Activated T-helper 17 cell treated with anti-CD3 and anti-CD28 coated beads, Interleukin-2, amount 50 U/mL, for 72 hours (primary cell): ENCODE measurements at regions not wholly inside any gene's neighbourhood (a gene's known extent, or its start where the extent isn't known, plus 50 kb on each side); places are given as distances from the start of the nearest gene placed in this dataset.

Experiments used
- ATAC-seq: fragments of 150-1000 bp; cut with Tn5 transposase; replicated peaks from 2 replicates; pipeline ENCODE4 v1.10.0; 2021; ENCODE audit warnings: mild to moderate bottlenecking, moderate library complexity
- H3K27ac Mint-ChIP-seq: one replicate; pipeline ENCODE4 v1.8.0; 2022; ENCODE audit warnings: mixed read lengths
- H3K27me3 Mint-ChIP-seq: one replicate; pipeline ENCODE4 v1.8.0; 2022; ENCODE audit warnings: mixed read lengths
- H3K36me3 Mint-ChIP-seq: one replicate; pipeline ENCODE4 v1.8.0; 2022; ENCODE audit warnings: low read depth, mild to moderate bottlenecking, mixed read lengths
- H3K4me1 Mint-ChIP-seq: one replicate; pipeline ENCODE4 v1.8.0; 2022; ENCODE audit warnings: mixed read lengths
- H3K4me3 Mint-ChIP-seq: one replicate; pipeline ENCODE4 v1.8.0; 2022; ENCODE audit warnings: mild to moderate bottlenecking, mixed read lengths
- H3K9me3 Mint-ChIP-seq: one replicate; pipeline ENCODE4 v1.8.0; 2022; ENCODE audit warnings: mixed read lengths

- Mint-ChIP-seq H3K9me3 (peaks cover 3% of the 10 kb centered on the region), H3K27ac (no peak overlapping the region), H3K4me1 (no peaks in the 10 kb centered on the region), H3K27me3 (no peaks in the 10 kb centered on the region), H3K36me3 (no peaks in the 10 kb centered on the region), H3K4me3 (no peak overlapping the region)
- peak; percentile 90 for ATAC-seq
Observed at GRCh38 chr12:19869413-19869812, 430.1 kb downstream of the AEBP2 start.

GRCh38 chr12:19872621-19873540 lies 433.6 kb downstream of the AEBP2 start:
- H3K27ac Mint-ChIP-seq = no peak overlapping the region

GRCh38 chr12:19880076-19880475 lies 440.8 kb downstream of the AEBP2 start:
- Mint-ChIP-seq H3K4me1 (no peaks in the 10 kb centered on the region), H3K4me3 (no peak overlapping the region)

More at GRCh38 chr12:19872621-19873540, 433.6 kb downstream of the AEBP2 start:
- ATAC-seq = no peak
- H3K9me3 Mint-ChIP-seq = peaks cover 3% of the 10 kb centered on the region
- H3K27me3 Mint-ChIP-seq = peaks cover 4% of the 10 kb centered on the region
- no peaks in the 10 kb centered on the region for H3K36me3 Mint-ChIP-seq
- H3K4me3 Mint-ChIP-seq = no peak overlapping the region
- no peaks in the 10 kb centered on the region for H3K4me1 Mint-ChIP-seq

GRCh38 chr12:19880721-19881120 lies 441.4 kb downstream of the AEBP2 start:
- Mint-ChIP-seq H3K27ac (no peak overlapping the region), H3K36me3 (no peaks in the 10 kb centered on the region), H3K9me3 (no peaks in the 10 kb centered on the region), H3K4me3 (no peak overlapping the region), H3K4me1 (no peaks in the 10 kb centered on the region), H3K27me3 (peaks cover 8% of the 10 kb centered on the region)
- ATAC-seq = no peak

More at GRCh38 chr12:19880076-19880475, 440.8 kb downstream of the AEBP2 start:
- Mint-ChIP-seq H3K27ac (no peak overlapping the region), H3K27me3 (peaks cover 8% of the 10 kb centered on the region), H3K36me3 (no peaks in the 10 kb centered on the region), H3K9me3 (no peaks in the 10 kb centered on the region)
- no peak for ATAC-seq

GRCh38 chr12:19882346-19882745 lies 443.1 kb downstream of the AEBP2 start:
- Mint-ChIP-seq H3K9me3 (no peaks in the 10 kb centered on the region), H3K4me1 (no peaks in the 10 kb centered on the region), H3K27me3 (peaks cover 4% of the 10 kb centered on the region), H3K27ac (no peak overlapping the region), H3K36me3 (no peaks in the 10 kb centered on the region), H3K4me3 (no peak overlapping the region)
- no peak for ATAC-seq

GRCh38 chr12:19884021-19884492 lies 444.8 kb downstream of the AEBP2 start:
- Mint-ChIP-seq H3K9me3 (no peaks in the 10 kb centered on the region), H3K27me3 (peaks cover 4% of the 10 kb centered on the region), H3K4me3 (no peak overlapping the region), H3K4me1 (no peaks in the 10 kb centered on the region), H3K27ac (no peak overlapping the region), H3K36me3 (no peaks in the 10 kb centered on the region)
- no peak for ATAC-seq

GRCh38 chr12:19885093-19885812 lies 446.0 kb downstream of the AEBP2 start:
- Mint-ChIP-seq H3K9me3 (no peaks in the 10 kb centered on the region), H3K4me3 (no peak overlapping the region), H3K4me1 (no peaks in the 10 kb centered on the region), H3K36me3 (no peaks in the 10 kb centered on the region), H3K27me3 (peaks cover 4% of the 10 kb centered on the region), H3K27ac (no peak overlapping the region)
- ATAC-seq = no peak

GRCh38 chr12:19886065-19886464 lies 446.8 kb downstream of the AEBP2 start:
- ATAC-seq = no peak
- Mint-ChIP-seq H3K4me3 (no peak overlapping the region), H3K36me3 (no peaks in the 10 kb centered on the region), H3K27ac (no peak overlapping the region), H3K27me3 (peaks cover under 1% of the 10 kb centered on the region), H3K9me3 (no peaks in the 10 kb centered on the region), H3K4me1 (no peaks in the 10 kb centered on the region)

- Mint-ChIP-seq H3K4me1 (no peaks in the 10 kb centered on the region), H3K9me3 (no peaks in the 10 kb centered on the region), H3K36me3 (no peaks in the 10 kb centered on the region), H3K4me3 (no peak overlapping the region), H3K27ac (no peak overlapping the region), H3K27me3 (no peaks in the 10 kb centered on the region)
- no peak for ATAC-seq
Observed at GRCh38 chr12:19886639-19887064, 447.4 kb downstream of the AEBP2 start.

- Mint-ChIP-seq H3K27me3 (no peaks in the 10 kb centered on the region), H3K27ac (no peak overlapping the region), H3K4me3 (no peak overlapping the region), H3K4me1 (peaks cover 10% of the 10 kb centered on the region), H3K36me3 (peaks cover 9% of the 10 kb centered on the region), H3K9me3 (no peaks in the 10 kb centered on the region)
- no peak for ATAC-seq
Observed at GRCh38 chr12:19890024-19890423, 450.7 kb downstream of the AEBP2 start.

GRCh38 chr12:19891936-19892591 lies 452.8 kb downstream of the AEBP2 start:
- Mint-ChIP-seq H3K9me3 (no peaks in the 10 kb centered on the region), H3K27ac (no peak overlapping the region)

GRCh38 chr12:19893514-19893913 lies 454.2 kb downstream of the AEBP2 start:
- H3K9me3 Mint-ChIP-seq = no peaks in the 10 kb centered on the region
- peaks cover 15% of the 10 kb centered on the region for H3K4me1 Mint-ChIP-seq
- peak overlapping the region; percentile 99 for H3K27ac Mint-ChIP-seq
- no peak for ATAC-seq
- peaks cover 9% of the 10 kb centered on the region for H3K36me3 Mint-ChIP-seq
- no peaks in the 10 kb centered on the region for H3K27me3 Mint-ChIP-seq
- peak overlapping the region; percentile 74 for H3K4me3 Mint-ChIP-seq

More at GRCh38 chr12:19891936-19892591, 452.8 kb downstream of the AEBP2 start:
- Mint-ChIP-seq H3K4me1 (peaks cover 15% of the 10 kb centered on the region), H3K27me3 (no peaks in the 10 kb centered on the region), H3K36me3 (peaks cover 9% of the 10 kb centered on the region), H3K4me3 (no peak overlapping the region)
- ATAC-seq = no peak

- ATAC-seq = peak; percentile 67
- Mint-ChIP-seq H3K27me3 (no peaks in the 10 kb centered on the region), H3K4me1 (peaks cover 15% of the 10 kb centered on the region), H3K9me3 (no peaks in the 10 kb centered on the region), H3K4me3 (peak overlapping the region; percentile 74), H3K36me3 (peaks cover 9% of the 10 kb centered on the region), H3K27ac (peak overlapping the region; percentile 99)
Observed at GRCh38 chr12:19894050-19894449, 454.8 kb downstream of the AEBP2 start.

GRCh38 chr12:19894803-19895202 lies 455.5 kb downstream of the AEBP2 start:
- Mint-ChIP-seq H3K27me3 (no peaks in the 10 kb centered on the region), H3K4me1 (peaks cover 15% of the 10 kb centered on the region), H3K27ac (peak overlapping the region; percentile 99), H3K4me3 (peak overlapping the region; percentile 74), H3K36me3 (peaks cover 9% of the 10 kb centered on the region), H3K9me3 (no peaks in the 10 kb centered on the region)
- ATAC-seq = peak; percentile 81
